GM23338 (cell line): ENCODE measurements at regions not wholly inside any gene's neighbourhood (a gene's known extent, or its start where the extent isn't known, plus 50 kb on each side); places are given as distances from the start of the nearest gene placed in this dataset.

ENCODE experiments used
- ATAC-seq: fragments of 200-7000 bp; cut with Tn5 transposase; 3 replicates; pipeline ENCODE4 v1.9.1; 2020
- DNase-seq: peaks from one replicate; pipeline ENCODE4 v3.0.0-alpha.2; 2015; ENCODE audit warnings: low spot score
- H2AFZ ChIP-seq: fragments of 200-600 bp; sonication (generic); 2 replicates; pipeline ENCODE4 v1.8.0; 2016; ENCODE audit warnings: antibody characterized with exemption, mild to moderate bottlenecking, moderate library complexity
- H3F3A ChIP-seq: fragments of 200-600 bp; sonication (generic); replicated peaks from 2 replicates; pipeline ENCODE4 v1.8.0; 2017; ENCODE audit warnings: antibody characterized with exemption, mixed run types, low read depth
- H3K27ac ChIP-seq: fragments of 200-600 bp; sonication (generic); 2 replicates; pipeline ENCODE4 v1.6.1; 2016; ENCODE audit warnings: low read depth
- H3K27me3 ChIP-seq: fragments of 200-600 bp; sonication (generic); 2 replicates; pipeline ENCODE4 v1.8.0; 2016; ENCODE audit warnings: mild to moderate bottlenecking, mixed run types, moderate library complexity; ENCODE audit not compliant: insufficient read depth
- H3K36me3 ChIP-seq: fragments of 200-600 bp; sonication (generic); 2 replicates; pipeline ENCODE4 v1.8.0; 2016; ENCODE audit warnings: mild to moderate bottlenecking; ENCODE audit not compliant: insufficient read depth
- H3K4me1 ChIP-seq: fragments of 200-600 bp; sonication (generic); 2 replicates; pipeline ENCODE4 v1.8.0; 2016; ENCODE audit warnings: mild to moderate bottlenecking, moderate library complexity; ENCODE audit not compliant: insufficient read depth
- H3K4me2 ChIP-seq: fragments of 200-600 bp; sonication (generic); 2 replicates; pipeline ENCODE4 v1.7.1; 2017; ENCODE audit warnings: mixed run types
- H3K4me3 ChIP-seq: fragments of 200-600 bp; sonication (generic); 2 replicates; pipeline ENCODE4 v1.6.1; 2016; ENCODE audit warnings: mixed run types
- H3K79me2 ChIP-seq: fragments of 200-600 bp; sonication (generic); replicated peaks from 2 replicates; pipeline ENCODE4 v1.8.0; 2017; ENCODE audit warnings: mild to moderate bottlenecking; ENCODE audit not compliant: insufficient read depth
- H3K9me2 ChIP-seq: fragments of 200-600 bp; sonication (generic); 2 replicates; pipeline ENCODE4 v1.8.0; 2017; ENCODE audit not compliant: insufficient read depth
- H4K20me1 ChIP-seq: fragments of 200-600 bp; sonication (generic); replicated peaks from 2 replicates; pipeline ENCODE4 v1.8.0; 2017; ENCODE audit warnings: mild to moderate bottlenecking; ENCODE audit not compliant: insufficient read depth
- H3K27ac Mint-ChIP-seq: 2 replicates; pipeline ENCODE4 v1.8.0; 2020; ENCODE audit warnings: inconsistent platforms, mild to moderate bottlenecking, moderate library complexity, mixed read lengths
- H3K27me3 Mint-ChIP-seq: 3 replicates; pipeline ENCODE4 v1.8.0; 2022; ENCODE audit warnings: low read depth, mild to moderate bottlenecking, moderate library complexity, mixed read lengths, inconsistent platforms; ENCODE audit not compliant: insufficient read depth, poor library complexity
- H3K36me3 Mint-ChIP-seq: 3 replicates; pipeline ENCODE4 v1.8.0; 2021; ENCODE audit warnings: low read depth, mild to moderate bottlenecking, inconsistent platforms, moderate library complexity, mixed read lengths
- H3K4me1 Mint-ChIP-seq: 3 replicates; pipeline ENCODE4 v1.8.0; 2020; ENCODE audit warnings: mild to moderate bottlenecking, inconsistent platforms, mixed read lengths
- H3K4me3 Mint-ChIP-seq: 3 replicates; pipeline ENCODE4 v1.8.0; 2021; ENCODE audit warnings: moderate library complexity, mild to moderate bottlenecking, inconsistent platforms, mixed read lengths
- H3K9me3 Mint-ChIP-seq: 3 replicates; pipeline ENCODE4 v1.8.0; 2020; ENCODE audit warnings: moderate library complexity, mild to moderate bottlenecking, inconsistent platforms, mixed read lengths
- CREB1 ChIP-seq: fragments of 250-450 bp; sonication (Bioruptor Pico); IDR thresholded peaks from 2 replicates; pipeline ENCODE4 v1.5.0; 2020; ENCODE audit warnings: low read depth, mild to moderate bottlenecking, moderate library complexity
- EZH2 ChIP-seq: fragments of 200-600 bp; sonication (generic); IDR thresholded peaks from one replicate; pipeline ENCODE4 v1.8.0; 2017; ENCODE audit warnings: antibody characterized with exemption, mild to moderate bottlenecking, low read depth; ENCODE audit not compliant: unreplicated experiment
- EZH2phosphoT487 ChIP-seq: fragments of 200-600 bp; sonication (generic); IDR thresholded peaks from one replicate; pipeline ENCODE4 v1.8.1; 2018; ENCODE audit warnings: antibody characterized with exemption; ENCODE audit not compliant: unreplicated experiment
- JUNB ChIP-seq: IDR thresholded peaks from one replicate; pipeline ENCODE4 v1.6.1; 2016; ENCODE audit warnings: antibody characterized with exemption; ENCODE audit not compliant: unreplicated experiment
- POLR2AphosphoS5 ChIP-seq: IDR thresholded peaks from 2 replicates; pipeline ENCODE4 v1.6.1; 2016; ENCODE audit warnings: antibody characterized with exemption, low read depth
- ZNF114 ChIP-seq: fragments of 250-450 bp; sonication (Bioruptor Pico); IDR thresholded peaks from 2 replicates; pipeline ENCODE4 v1.5.0; 2020; ENCODE audit warnings: mild to moderate bottlenecking, moderate library complexity
- TF ChIP-seq, protein P1 (sequence below): fragments of 250-450 bp; sonication (Bioruptor Pico); IDR thresholded peaks from 2 replicates; pipeline ENCODE4 v1.5.0; 2020; ENCODE audit warnings: mild to moderate bottlenecking, moderate library complexity

DNA sequence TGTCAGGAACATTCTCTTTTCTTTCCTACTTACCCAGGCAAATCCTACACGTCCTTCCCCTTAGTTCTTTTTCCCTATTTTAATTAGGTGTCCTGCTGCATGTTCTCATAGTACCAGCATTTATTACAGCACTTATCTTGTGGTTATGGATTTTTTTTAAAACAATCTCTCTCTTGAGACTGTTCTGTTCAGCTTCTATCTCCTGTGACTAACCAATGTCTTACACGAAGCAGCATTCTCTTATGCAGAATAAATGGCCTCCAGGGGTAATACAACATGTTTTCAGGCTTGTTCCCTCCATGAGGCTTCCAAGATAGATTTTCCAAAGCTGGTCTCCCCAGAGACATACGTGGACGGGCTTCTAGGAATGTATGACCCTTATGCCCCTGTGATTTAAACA is 1096.1 kb upstream of the CELF2 start (continued):
- TF ChIP-seq CREB1 (CRISPR knock-in tag) (no peak), ZNF114 (CRISPR knock-in tag) (no peak), JUNB (no peak)

DNA sequence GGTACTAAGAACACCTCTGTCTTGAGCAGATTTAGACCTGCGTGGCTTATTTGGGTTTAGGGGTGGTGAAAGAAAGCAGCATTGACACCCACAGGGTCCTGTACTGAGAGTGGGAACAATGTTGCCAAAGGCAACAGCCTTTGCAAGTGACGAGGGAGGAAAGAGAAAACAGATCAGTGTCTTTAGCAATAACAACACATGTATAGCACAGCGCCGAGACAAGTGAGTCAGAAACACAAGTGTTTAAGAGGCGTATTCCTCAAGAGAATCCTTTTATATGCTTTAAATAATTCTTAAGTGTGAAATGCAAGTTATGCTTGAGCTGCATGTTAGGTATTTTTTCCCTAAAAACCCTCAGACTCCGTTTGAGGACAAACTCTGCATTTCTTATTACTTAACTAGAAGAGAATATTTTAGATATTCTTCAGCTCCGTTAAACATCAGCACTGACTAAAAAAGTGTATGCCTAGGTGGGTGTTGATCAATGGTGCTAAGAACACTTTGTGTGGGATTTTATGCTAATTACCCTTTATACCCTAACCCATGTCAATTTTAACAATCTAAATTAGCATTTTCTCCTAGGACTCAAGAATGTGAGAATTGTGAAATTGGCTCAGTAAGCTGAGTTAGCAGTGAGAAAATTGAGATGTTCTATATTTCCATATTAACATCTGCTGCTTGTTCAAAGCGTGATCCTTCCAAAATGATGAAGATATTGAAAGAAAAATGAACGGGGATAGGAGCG is 1095.4 kb upstream of the CELF2 start:
- Histone ChIP-seq H3K4me2 (no peak overlapping the region), H3K4me3 (no peak overlapping the region), H4K20me1 (no peaks in the 10 kb centered on the region), H2AFZ (no peak overlapping the region), H3K27ac (no peak overlapping the region), H3K9me2 (no peaks in the 10 kb centered on the region), H3K36me3 (no peaks in the 10 kb centered on the region), H3F3A (no peaks in the 10 kb centered on the region), H3K4me1 (no peaks in the 10 kb centered on the region), H3K79me2 (no peaks in the 10 kb centered on the region), H3K27me3 (no peaks in the 10 kb centered on the region)
- no peaks in the 10 kb centered on the region for H3K9me3 Mint-ChIP-seq
- no peak for DNase-seq
- H3K4me1 Mint-ChIP-seq: no peaks in the 10 kb centered on the region
- no peak overlapping the region for H3K4me3 Mint-ChIP-seq
- no peak for TF ChIP-seq JUNB
- TF ChIP-seq, protein P1, sequence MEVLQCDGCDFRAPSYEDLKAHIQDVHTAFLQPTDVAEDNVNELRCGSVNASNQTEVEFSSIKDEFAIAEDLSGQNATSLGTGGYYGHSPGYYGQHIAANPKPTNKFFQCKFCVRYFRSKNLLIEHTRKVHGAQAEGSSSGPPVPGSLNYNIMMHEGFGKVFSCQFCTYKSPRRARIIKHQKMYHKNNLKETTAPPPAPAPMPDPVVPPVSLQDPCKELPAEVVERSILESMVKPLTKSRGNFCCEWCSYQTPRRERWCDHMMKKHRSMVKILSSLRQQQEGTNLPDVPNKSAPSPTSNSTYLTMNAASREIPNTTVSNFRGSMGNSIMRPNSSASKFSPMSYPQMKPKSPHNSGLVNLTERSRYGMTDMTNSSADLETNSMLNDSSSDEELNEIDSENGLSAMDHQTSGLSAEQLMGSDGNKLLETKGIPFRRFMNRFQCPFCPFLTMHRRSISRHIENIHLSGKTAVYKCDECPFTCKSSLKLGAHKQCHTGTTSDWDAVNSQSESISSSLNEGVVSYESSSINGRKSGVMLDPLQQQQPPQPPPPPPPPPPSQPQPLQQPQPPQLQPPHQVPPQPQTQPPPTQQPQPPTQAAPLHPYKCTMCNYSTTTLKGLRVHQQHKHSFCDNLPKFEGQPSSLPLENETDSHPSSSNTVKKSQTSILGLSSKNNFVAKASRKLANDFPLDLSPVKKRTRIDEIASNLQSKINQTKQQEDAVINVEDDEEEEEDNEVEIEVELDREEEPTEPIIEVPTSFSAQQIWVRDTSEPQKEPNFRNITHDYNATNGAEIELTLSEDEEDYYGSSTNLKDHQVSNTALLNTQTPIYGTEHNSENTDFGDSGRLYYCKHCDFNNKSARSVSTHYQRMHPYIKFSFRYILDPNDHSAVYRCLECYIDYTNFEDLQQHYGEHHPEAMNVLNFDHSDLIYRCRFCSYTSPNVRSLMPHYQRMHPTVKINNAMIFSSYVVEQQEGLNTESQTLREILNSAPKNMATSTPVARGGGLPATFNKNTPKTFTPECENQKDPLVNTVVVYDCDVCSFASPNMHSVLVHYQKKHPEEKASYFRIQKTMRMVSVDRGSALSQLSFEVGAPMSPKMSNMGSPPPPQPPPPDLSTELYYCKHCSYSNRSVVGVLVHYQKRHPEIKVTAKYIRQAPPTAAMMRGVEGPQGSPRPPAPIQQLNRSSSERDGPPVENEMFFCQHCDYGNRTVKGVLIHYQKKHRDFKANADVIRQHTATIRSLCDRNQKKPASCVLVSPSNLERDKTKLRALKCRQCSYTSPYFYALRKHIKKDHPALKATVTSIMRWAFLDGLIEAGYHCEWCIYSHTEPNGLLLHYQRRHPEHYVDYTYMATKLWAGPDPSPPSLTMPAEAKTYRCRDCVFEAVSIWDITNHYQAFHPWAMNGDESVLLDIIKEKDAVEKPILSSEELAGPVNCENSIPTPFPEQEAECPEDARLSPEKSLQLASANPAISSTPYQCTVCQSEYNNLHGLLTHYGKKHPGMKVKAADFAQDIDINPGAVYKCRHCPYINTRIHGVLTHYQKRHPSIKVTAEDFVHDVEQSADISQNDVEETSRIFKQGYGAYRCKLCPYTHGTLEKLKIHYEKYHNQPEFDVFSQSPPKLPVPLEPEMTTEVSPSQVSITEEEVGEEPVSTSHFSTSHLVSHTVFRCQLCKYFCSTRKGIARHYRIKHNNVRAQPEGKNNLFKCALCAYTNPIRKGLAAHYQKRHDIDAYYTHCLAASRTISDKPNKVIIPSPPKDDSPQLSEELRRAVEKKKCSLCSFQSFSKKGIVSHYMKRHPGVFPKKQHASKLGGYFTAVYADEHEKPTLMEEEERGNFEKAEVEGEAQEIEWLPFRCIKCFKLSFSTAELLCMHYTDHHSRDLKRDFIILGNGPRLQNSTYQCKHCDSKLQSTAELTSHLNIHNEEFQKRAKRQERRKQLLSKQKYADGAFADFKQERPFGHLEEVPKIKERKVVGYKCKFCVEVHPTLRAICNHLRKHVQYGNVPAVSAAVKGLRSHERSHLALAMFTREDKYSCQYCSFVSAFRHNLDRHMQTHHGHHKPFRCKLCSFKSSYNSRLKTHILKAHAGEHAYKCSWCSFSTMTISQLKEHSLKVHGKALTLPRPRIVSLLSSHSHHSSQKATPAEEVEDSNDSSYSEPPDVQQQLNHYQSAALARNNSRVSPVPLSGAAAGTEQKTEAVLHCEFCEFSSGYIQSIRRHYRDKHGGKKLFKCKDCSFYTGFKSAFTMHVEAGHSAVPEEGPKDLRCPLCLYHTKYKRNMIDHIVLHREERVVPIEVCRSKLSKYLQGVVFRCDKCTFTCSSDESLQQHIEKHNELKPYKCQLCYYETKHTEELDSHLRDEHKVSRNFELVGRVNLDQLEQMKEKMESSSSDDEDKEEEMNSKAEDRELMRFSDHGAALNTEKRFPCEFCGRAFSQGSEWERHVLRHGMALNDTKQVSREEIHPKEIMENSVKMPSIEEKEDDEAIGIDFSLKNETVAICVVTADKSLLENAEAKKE (CRISPR knock-in tag): no peak
- no peak for TF ChIP-seq EZH2phosphoT487
- no peak for TF ChIP-seq EZH2
- TF ChIP-seq POLR2AphosphoS5: no peak
- ATAC-seq: no peak
- H3K27ac Mint-ChIP-seq: no peak overlapping the region
- H3K36me3 Mint-ChIP-seq: no peaks in the 10 kb centered on the region
- no peaks in the 10 kb centered on the region for H3K27me3 Mint-ChIP-seq
